DND-41 (cell line): ENCODE measurements at regions not wholly inside any gene's neighbourhood (a gene's known extent, or its start where the extent isn't known, plus 50 kb on each side); places are given as distances from the start of the nearest gene placed in this dataset.

Experiments used
- ATAC-seq: fragments of 200-7000 bp; cut with Tn5 transposase; 3 replicates; pipeline ENCODE4 v1.9.1; 2021; ENCODE audit warnings: low read depth; ENCODE audit not compliant: insufficient read depth
- DNase-seq: peaks from one replicate; pipeline ENCODE4 v3.0.0-alpha.2; 2020
- H2AFZ ChIP-seq: 2 replicates; pipeline ENCODE4 v1.6.0; 2012; ENCODE audit warnings: low read depth, low read length
- H3K27ac ChIP-seq: 2 replicates; pipeline ENCODE4 v1.5.1; 2012; ENCODE audit warnings: low read length, inconsistent platforms
- H3K27me3 ChIP-seq: fragments of 200-600 bp; sonication (generic); 2 replicates; pipeline ENCODE4 v1.6.0; 2012; ENCODE audit warnings: low read length, mild to moderate bottlenecking, inconsistent platforms; ENCODE audit not compliant: insufficient read depth, poor library complexity
- H3K36me3 ChIP-seq: 2 replicates; pipeline ENCODE4 v1.5.1; 2012; ENCODE audit warnings: low read length, inconsistent platforms; ENCODE audit not compliant: insufficient read depth
- H3K4me1 ChIP-seq: 2 replicates; pipeline ENCODE4 v1.5.1; 2012; ENCODE audit warnings: mild to moderate bottlenecking, low read length; ENCODE audit not compliant: insufficient read depth
- H3K4me2 ChIP-seq: 2 replicates; pipeline ENCODE4 v1.6.0; 2012; ENCODE audit warnings: mild to moderate bottlenecking, moderate library complexity, low read length, inconsistent platforms; ENCODE audit not compliant: insufficient read depth
- H3K4me3 ChIP-seq, 2 experiments: fragments of 200-600 bp in 1 of 2; shearing (Covaris generic) in 1 of 2; 2 replicates each; pipeline ENCODE4 v1.5.1; 2012 to 2016; ENCODE audit warnings: inconsistent platforms in 2 of 2, low read length in 2 of 2, mild to moderate bottlenecking in 2 of 2, low read depth in 1 of 2, moderate library complexity in 1 of 2
- H3K79me2 ChIP-seq: 2 replicates; pipeline ENCODE4 v1.6.0; 2012; ENCODE audit warnings: low read length, inconsistent platforms; ENCODE audit not compliant: insufficient read depth
- H3K9ac ChIP-seq: 2 replicates; pipeline ENCODE4 v1.6.0; 2012; ENCODE audit warnings: low read depth, mild to moderate bottlenecking, inconsistent platforms, low read length, moderate library complexity
- H3K9me3 ChIP-seq: 2 replicates; pipeline ENCODE4 v1.5.1; 2012; ENCODE audit warnings: low read length, moderate library complexity, mild to moderate bottlenecking, inconsistent platforms; ENCODE audit not compliant: insufficient read depth, severe bottlenecking
- H4K20me1 ChIP-seq: 2 replicates; pipeline ENCODE4 v1.6.0; 2012; ENCODE audit warnings: low read length; ENCODE audit not compliant: insufficient read depth
- CTCF ChIP-seq: IDR thresholded peaks from 2 replicates; pipeline ENCODE4 v1.5.1; 2012; ENCODE audit warnings: borderline replicate concordance, low read length, moderate library complexity, mild to moderate bottlenecking; ENCODE audit not compliant: poor library complexity, severe bottlenecking; ENCODE audit errors: extremely low read depth
- EZH2 ChIP-seq: IDR thresholded peaks from 3 replicates; pipeline ENCODE4 v1.6.1; 2012; ENCODE audit warnings: borderline replicate concordance, low read depth, mild to moderate bottlenecking, moderate library complexity, low read length, inconsistent platforms; ENCODE audit not compliant: severe bottlenecking

GRCh38 chr1:218498056-218498938 lies 153.2 kb downstream of the TGFB2 start:
- no peak overlapping the region for H3K4me2 ChIP-seq
- no peaks in the 10 kb centered on the region for H3K9me3 ChIP-seq
- no peaks in the 10 kb centered on the region for H3K4me1 ChIP-seq
- H2AFZ ChIP-seq, result no peak overlapping the region
- H3K79me2 ChIP-seq, result no peaks in the 10 kb centered on the region
- TF ChIP-seq EZH2, result no peak
- TF ChIP-seq CTCF, result no peak
- H3K4me3 ChIP-seq, result no peak overlapping the region
- ATAC-seq (no peak), DNase-seq (no peak)
- H3K27ac ChIP-seq, result no peak overlapping the region
- no peak overlapping the region for H3K9ac ChIP-seq
- no peaks in the 10 kb centered on the region for H4K20me1 ChIP-seq
- no peaks in the 10 kb centered on the region for H3K36me3 ChIP-seq
- H3K27me3 ChIP-seq, result no peaks in the 10 kb centered on the region

GRCh38 chr1:218499011-218499691 lies 154.0 kb downstream of the TGFB2 start:
- Histone ChIP-seq H3K9ac (no peak overlapping the region), H3K27me3 (no peaks in the 10 kb centered on the region), H4K20me1 (no peaks in the 10 kb centered on the region), H3K27ac (no peak overlapping the region), H3K36me3 (no peaks in the 10 kb centered on the region), H3K4me1 (no peaks in the 10 kb centered on the region), H3K4me3 (no peak overlapping the region), H3K79me2 (no peaks in the 10 kb centered on the region), H3K9me3 (no peaks in the 10 kb centered on the region), H2AFZ (no peak overlapping the region), H3K4me2 (no peak overlapping the region)
- TF ChIP-seq CTCF, result no peak
- no peak for TF ChIP-seq EZH2
- ATAC-seq, result no peak
- DNase-seq, result no peak

GRCh38 chr1:218499911-218500310 lies 154.8 kb downstream of the TGFB2 start:
- H4K20me1 ChIP-seq, result no peaks in the 10 kb centered on the region
- H2AFZ ChIP-seq, result no peak overlapping the region
- H3K36me3 ChIP-seq, result no peaks in the 10 kb centered on the region
- H3K27me3 ChIP-seq, result no peaks in the 10 kb centered on the region
- no peak overlapping the region for H3K9ac ChIP-seq
- no peak overlapping the region for H3K4me3 ChIP-seq
- no peak overlapping the region for H3K27ac ChIP-seq
- H3K79me2 ChIP-seq, result no peaks in the 10 kb centered on the region
- ATAC-seq, result no peak
- no peak overlapping the region for H3K4me2 ChIP-seq
- TF ChIP-seq CTCF (no peak), EZH2 (no peak)
- H3K9me3 ChIP-seq, result no peaks in the 10 kb centered on the region
- H3K4me1 ChIP-seq, result no peaks in the 10 kb centered on the region
- DNase-seq, result no peak
